ENCODE measurements at regions not wholly inside any gene's neighbourhood (a gene's known extent, or its start where the extent isn't known, plus 50 kb on each side); places are given as distances from the start of the nearest gene placed in this dataset.

DNA sequence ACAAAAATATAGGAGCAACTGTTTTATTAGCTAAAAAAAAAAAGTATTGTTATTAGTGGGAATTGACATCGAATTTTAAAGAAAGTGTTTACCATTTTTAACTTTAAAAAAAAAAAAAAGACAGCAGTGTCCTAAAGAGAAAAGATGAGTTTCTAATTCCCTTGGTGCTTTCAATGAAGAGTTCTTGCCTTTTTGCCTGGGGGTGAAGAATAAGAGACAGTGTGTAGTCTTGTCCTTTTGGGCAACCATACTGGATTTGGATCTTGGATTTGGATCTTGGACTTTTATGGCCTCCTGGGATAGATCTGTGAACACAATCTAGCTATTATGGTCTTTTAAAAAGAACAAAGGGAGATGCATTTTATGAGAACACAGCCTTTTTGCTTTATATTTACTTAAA, 60.2 kb upstream of the GLS start:
- TF ChIP-seq POLR2A (IDR thresholded peaks at IDR 0.05; ENCODE audit: extremely low read depth, insufficient read length), result no peak
- TF ChIP-seq, protein P1, sequence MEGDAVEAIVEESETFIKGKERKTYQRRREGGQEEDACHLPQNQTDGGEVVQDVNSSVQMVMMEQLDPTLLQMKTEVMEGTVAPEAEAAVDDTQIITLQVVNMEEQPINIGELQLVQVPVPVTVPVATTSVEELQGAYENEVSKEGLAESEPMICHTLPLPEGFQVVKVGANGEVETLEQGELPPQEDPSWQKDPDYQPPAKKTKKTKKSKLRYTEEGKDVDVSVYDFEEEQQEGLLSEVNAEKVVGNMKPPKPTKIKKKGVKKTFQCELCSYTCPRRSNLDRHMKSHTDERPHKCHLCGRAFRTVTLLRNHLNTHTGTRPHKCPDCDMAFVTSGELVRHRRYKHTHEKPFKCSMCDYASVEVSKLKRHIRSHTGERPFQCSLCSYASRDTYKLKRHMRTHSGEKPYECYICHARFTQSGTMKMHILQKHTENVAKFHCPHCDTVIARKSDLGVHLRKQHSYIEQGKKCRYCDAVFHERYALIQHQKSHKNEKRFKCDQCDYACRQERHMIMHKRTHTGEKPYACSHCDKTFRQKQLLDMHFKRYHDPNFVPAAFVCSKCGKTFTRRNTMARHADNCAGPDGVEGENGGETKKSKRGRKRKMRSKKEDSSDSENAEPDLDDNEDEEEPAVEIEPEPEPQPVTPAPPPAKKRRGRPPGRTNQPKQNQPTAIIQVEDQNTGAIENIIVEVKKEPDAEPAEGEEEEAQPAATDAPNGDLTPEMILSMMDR (IDR thresholded peaks at IDR 0.05; ENCODE audit: low read depth, low read length), result no peak
- TF ChIP-seq, protein P2, sequence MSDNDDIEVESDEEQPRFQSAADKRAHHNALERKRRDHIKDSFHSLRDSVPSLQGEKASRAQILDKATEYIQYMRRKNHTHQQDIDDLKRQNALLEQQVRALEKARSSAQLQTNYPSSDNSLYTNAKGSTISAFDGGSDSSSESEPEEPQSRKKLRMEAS (IDR thresholded peaks at IDR 0.05; ENCODE audit: low read depth, low read length), result no peak

All from NB4 (cell line).